Caco-2 (cell line): ENCODE measurements at regions not wholly inside any gene's neighbourhood (a gene's known extent, or its start where the extent isn't known, plus 50 kb on each side); places are given as distances from the start of the nearest gene placed in this dataset.

ENCODE experiments used
- BruUV-seq: library from RNA; stranded (reverse); fragments of 400-500 nt; replicated peaks from 2 replicates; lab custom pipeline; 2021; lab: Mats Ljungman, UMichigan
- CTCF ChIA-PET: fragments of 300-600 bp; sonication (Branson Sonifier 250); formaldehyde crosslinking; loops from one replicate; lab custom pipeline; 2022; ENCODE audit warnings: antibody characterized with exemption; lab: Charles Lee
- POLR2A ChIA-PET: fragments of 300-600 bp; sonication (Branson Sonifier 250); formaldehyde crosslinking; loops from one replicate; lab custom pipeline; 2022; ENCODE audit warnings: antibody characterized with exemption; lab: Charles Lee
- DNase-seq, 2 experiments: peaks; one replicate each; pipeline versions ENCODE4 v3.0.0 to v3.0.0-alpha.2; 2020 to 2022
- H3K27me3 ChIP-seq: replicated peaks from 2 replicates; pipeline ENCODE4 v1.6.0; 2011; ENCODE audit warnings: low read length; ENCODE audit not compliant: control insufficient read depth, insufficient read depth
- H3K36me3 ChIP-seq: 2 replicates; pipeline ENCODE4 v1.5.1; 2011; ENCODE audit warnings: low read length; ENCODE audit not compliant: control insufficient read depth, insufficient read depth
- H3K4me1 ChIP-seq: fragments of 250-450 bp; sonication (Bioruptor Pico); 2 replicates; pipeline ENCODE4 v1.5.1; 2020; ENCODE audit warnings: mild to moderate bottlenecking
- H3K4me3 ChIP-seq: 2 replicates; pipeline ENCODE4 v1.5.1; 2011; ENCODE audit warnings: low read depth, mild to moderate bottlenecking, control low read depth, low read length
- H3K9me3 ChIP-seq: fragments of 250-450 bp; sonication (Bioruptor Pico); 2 replicates; pipeline ENCODE4 v1.5.1; 2020; ENCODE audit warnings: mild to moderate bottlenecking, moderate library complexity
- H3K27ac Mint-ChIP-seq: one replicate; pipeline ENCODE4 v1.8.0; 2022; ENCODE audit warnings: mixed read lengths; ENCODE audit not compliant: unreplicated experiment
- H3K27me3 Mint-ChIP-seq: one replicate; pipeline ENCODE4 v1.8.0; 2022; ENCODE audit warnings: mixed read lengths; ENCODE audit not compliant: insufficient read depth, unreplicated experiment
- H3K36me3 Mint-ChIP-seq: one replicate; pipeline ENCODE4 v1.8.0; 2022; ENCODE audit warnings: mild to moderate bottlenecking, mixed read lengths; ENCODE audit not compliant: insufficient read depth, unreplicated experiment
- H3K4me1 Mint-ChIP-seq: one replicate; pipeline ENCODE4 v1.8.0; 2022; ENCODE audit warnings: low read depth, mixed read lengths; ENCODE audit not compliant: unreplicated experiment
- H3K4me3 Mint-ChIP-seq: one replicate; pipeline ENCODE4 v1.8.0; 2022; ENCODE audit warnings: mild to moderate bottlenecking, moderate library complexity, mixed read lengths; ENCODE audit not compliant: unreplicated experiment
- H3K9me3 Mint-ChIP-seq: one replicate; pipeline ENCODE4 v1.8.0; 2022; ENCODE audit warnings: mixed read lengths; ENCODE audit not compliant: unreplicated experiment
- CTCF ChIP-seq, 2 experiments: fragments of 200-600 bp in 1 of 2; IDR thresholded peaks; 1 replicate in 1 of 2; 2 replicates in 1 of 2; pipeline versions ENCODE4 v1.5.1 to v1.8.0; 2011 to 2022; ENCODE audit warnings: antibody characterized with exemption in 1 of 2, control low read depth in 1 of 2, inconsistent platforms in 1 of 2, low read depth in 1 of 2, low read length in 1 of 2, mild to moderate bottlenecking in 1 of 2, moderate library complexity in 1 of 2; ENCODE audit not compliant: insufficient read depth in 1 of 2, severe bottlenecking in 1 of 2, unreplicated experiment in 1 of 2
- intact Hi-C: fragments of 100-400 bp; cut with micrococcal nuclease; formaldehyde crosslinking; loops from one replicate; pipeline ENCODE4 v1.10.0; 2022; ENCODE audit not compliant: unreplicated experiment

- ChIA-PET POLR2A (no interaction called here), CTCF (no interaction called here)
- Histone ChIP-seq H3K4me3 (no peak overlapping the region), H3K9me3 (peaks cover 3% of the 10 kb centered on the region; the same call in 1 of the 2 replicates), H3K4me1 (peaks cover 11% of the 10 kb centered on the region; the same call in 1 of the 2 replicates), H3K36me3 (no peaks in the 10 kb centered on the region), H3K27me3 (no peaks in the 10 kb centered on the region)
- no peak for TF ChIP-seq CTCF (IDR thresholded peaks at IDR 0.05; ENCODE audit: insufficient read depth in 1 of 2, low read depth in 1 of 2, low read length in 1 of 2, severe bottlenecking in 1 of 2, unreplicated experiment in 1 of 2)
- H3K36me3 Mint-ChIP-seq = no peaks in the 10 kb centered on the region
- no peaks in the 10 kb centered on the region for H3K9me3 Mint-ChIP-seq
- H3K4me3 Mint-ChIP-seq = no peak overlapping the region
- peaks cover 6% of the 10 kb centered on the region for H3K4me1 Mint-ChIP-seq
- no peak for DNase-seq
- H3K27ac Mint-ChIP-seq = no peak overlapping the region
- intact Hi-C loops = no loop called here
- no peaks in the 10 kb centered on the region for H3K27me3 Mint-ChIP-seq
- no TSS peak for BruUV-seq
Observed at GRCh38 chr5:56685503-56686217, 129.7 kb upstream of the MAP3K1 start.

GRCh38 chr5:56684159-56684558 lies 131.2 kb upstream of the MAP3K1 start:
- Mint-ChIP-seq H3K27me3 (no peaks in the 10 kb centered on the region), H3K4me1 (peaks cover 12% of the 10 kb centered on the region), H3K9me3 (no peaks in the 10 kb centered on the region), H3K36me3 (no peaks in the 10 kb centered on the region), H3K27ac (no peak overlapping the region), H3K4me3 (no peak overlapping the region)
- POLR2A ChIA-PET = no interaction called here
- CTCF ChIA-PET = no interaction called here
- BruUV-seq = no TSS peak
- H3K27me3 ChIP-seq = no peaks in the 10 kb centered on the region
- DNase-seq = no peak
- H3K4me3 ChIP-seq = no peak overlapping the region
- peaks cover 3% of the 10 kb centered on the region; the same call in 1 of the 2 replicates for H3K9me3 ChIP-seq
- no peaks in the 10 kb centered on the region for H3K36me3 ChIP-seq
- intact Hi-C loops = no loop called here
- H3K4me1 ChIP-seq = peaks cover 10% of the 10 kb centered on the region; the same call in 1 of the 2 replicates
- no peak for TF ChIP-seq CTCF (IDR thresholded peaks at IDR 0.05; ENCODE audit: insufficient read depth in 1 of 2, low read depth in 1 of 2, low read length in 1 of 2, severe bottlenecking in 1 of 2, unreplicated experiment in 1 of 2)

GRCh38 chr5:56683733-56684132 lies 131.6 kb upstream of the MAP3K1 start:
- no peaks in the 10 kb centered on the region for H3K9me3 Mint-ChIP-seq
- no peaks in the 10 kb centered on the region for H3K36me3 Mint-ChIP-seq
- no peaks in the 10 kb centered on the region for H3K27me3 Mint-ChIP-seq
- CTCF ChIA-PET = no interaction called here
- no peak overlapping the region for H3K4me3 Mint-ChIP-seq
- Histone ChIP-seq H3K27me3 (no peaks in the 10 kb centered on the region), H3K9me3 (peaks cover 3% of the 10 kb centered on the region; the same call in 1 of the 2 replicates), H3K36me3 (no peaks in the 10 kb centered on the region), H3K4me1 (peaks cover 10% of the 10 kb centered on the region; the same call in 1 of the 2 replicates), H3K4me3 (no peak overlapping the region)
- no peak overlapping the region for H3K27ac Mint-ChIP-seq
- no peak for DNase-seq
- TF ChIP-seq CTCF (IDR thresholded peaks at IDR 0.05; ENCODE audit: insufficient read depth in 1 of 2, low read depth in 1 of 2, low read length in 1 of 2, severe bottlenecking in 1 of 2, unreplicated experiment in 1 of 2) = no peak
- BruUV-seq = no TSS peak
- intact Hi-C loops = no loop called here
- H3K4me1 Mint-ChIP-seq = peaks cover 12% of the 10 kb centered on the region
- POLR2A ChIA-PET = no interaction called here
